ENCODE measurements at regions not wholly inside any gene's neighbourhood (a gene's known extent, or its start where the extent isn't known, plus 50 kb on each side); places are given as distances from the start of the nearest gene placed in this dataset.
"Not testable (repeated sequence)": the region's sequence is repeated elsewhere in the genome, so short reads cannot be mapped to it uniquely, and the experiment has no call there.

DNA sequence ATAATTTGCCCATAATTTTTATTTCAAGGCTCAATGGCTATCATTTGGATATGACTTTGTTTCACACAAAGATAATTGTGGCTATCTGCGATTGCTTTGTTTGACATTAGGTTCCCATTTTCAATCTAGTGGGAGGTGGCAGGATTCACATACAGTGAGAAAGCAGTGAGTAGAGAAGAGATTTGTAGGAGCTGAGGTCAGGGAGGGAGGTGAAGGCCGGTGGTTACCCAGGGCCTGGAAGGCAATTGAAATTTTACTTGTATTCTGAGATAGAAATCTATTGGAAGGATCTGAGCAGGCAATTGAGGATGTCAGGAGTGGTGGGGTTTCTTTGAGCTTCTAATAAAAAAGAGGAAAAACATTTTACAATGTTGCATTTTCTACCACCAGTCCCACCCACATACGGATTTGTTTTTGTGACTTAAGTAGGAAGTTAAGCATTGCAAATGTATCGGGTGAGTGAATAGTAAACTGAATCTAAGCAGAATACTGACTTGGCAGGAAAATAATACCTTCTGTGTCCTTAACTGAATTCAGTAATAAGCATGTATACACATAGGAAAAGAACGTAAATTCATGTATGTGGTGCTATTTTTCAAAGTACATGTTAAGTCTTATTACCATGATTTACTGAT lies 80.1 kb upstream of the CDK13 start:
- TF ChIP-seq EP300 (IDR thresholded peaks at IDR 0.05) = not testable (repeated sequence)
- TF ChIP-seq, protein P1, sequence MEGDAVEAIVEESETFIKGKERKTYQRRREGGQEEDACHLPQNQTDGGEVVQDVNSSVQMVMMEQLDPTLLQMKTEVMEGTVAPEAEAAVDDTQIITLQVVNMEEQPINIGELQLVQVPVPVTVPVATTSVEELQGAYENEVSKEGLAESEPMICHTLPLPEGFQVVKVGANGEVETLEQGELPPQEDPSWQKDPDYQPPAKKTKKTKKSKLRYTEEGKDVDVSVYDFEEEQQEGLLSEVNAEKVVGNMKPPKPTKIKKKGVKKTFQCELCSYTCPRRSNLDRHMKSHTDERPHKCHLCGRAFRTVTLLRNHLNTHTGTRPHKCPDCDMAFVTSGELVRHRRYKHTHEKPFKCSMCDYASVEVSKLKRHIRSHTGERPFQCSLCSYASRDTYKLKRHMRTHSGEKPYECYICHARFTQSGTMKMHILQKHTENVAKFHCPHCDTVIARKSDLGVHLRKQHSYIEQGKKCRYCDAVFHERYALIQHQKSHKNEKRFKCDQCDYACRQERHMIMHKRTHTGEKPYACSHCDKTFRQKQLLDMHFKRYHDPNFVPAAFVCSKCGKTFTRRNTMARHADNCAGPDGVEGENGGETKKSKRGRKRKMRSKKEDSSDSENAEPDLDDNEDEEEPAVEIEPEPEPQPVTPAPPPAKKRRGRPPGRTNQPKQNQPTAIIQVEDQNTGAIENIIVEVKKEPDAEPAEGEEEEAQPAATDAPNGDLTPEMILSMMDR (IDR thresholded peaks at IDR 0.05) = not testable (repeated sequence)

All from ovary (tissue), 3 donors.